Smooth muscle cell of the brain vasculature (primary cell): ENCODE measurements at regions not wholly inside any gene's neighbourhood (a gene's known extent, or its start where the extent isn't known, plus 50 kb on each side); places are given as distances from the start of the nearest gene placed in this dataset.
"Not testable (repeated sequence)": the region's sequence is repeated elsewhere in the genome, so short reads cannot be mapped to it uniquely, and the experiment has no call there.

Experiments
- DNase-seq: peaks from one replicate; pipeline ENCODE4 v3.0.0-alpha.2; 2012; ENCODE audit warnings: low read depth, low spot score

DNA sequence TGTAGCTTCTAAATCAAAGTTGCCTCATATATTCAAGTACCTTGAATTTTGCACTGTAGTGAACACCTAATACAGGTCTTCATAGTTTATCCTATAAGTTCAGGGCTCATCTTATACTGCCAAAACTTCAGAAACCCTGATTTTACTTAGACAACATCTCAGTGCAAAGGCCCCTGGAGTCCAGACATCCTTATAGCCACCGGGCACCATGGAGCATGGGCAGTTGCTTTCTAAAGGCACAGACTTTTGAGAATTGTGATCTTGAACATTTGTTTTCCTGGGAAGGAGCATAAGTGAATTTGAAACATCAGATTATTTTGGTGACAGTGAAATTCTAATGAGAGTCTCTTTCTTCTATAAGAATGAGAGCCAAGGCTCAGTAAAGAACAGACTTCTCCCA is 292.3 kb downstream of the CYRIA start:
- no peak for DNase-seq

DNA sequence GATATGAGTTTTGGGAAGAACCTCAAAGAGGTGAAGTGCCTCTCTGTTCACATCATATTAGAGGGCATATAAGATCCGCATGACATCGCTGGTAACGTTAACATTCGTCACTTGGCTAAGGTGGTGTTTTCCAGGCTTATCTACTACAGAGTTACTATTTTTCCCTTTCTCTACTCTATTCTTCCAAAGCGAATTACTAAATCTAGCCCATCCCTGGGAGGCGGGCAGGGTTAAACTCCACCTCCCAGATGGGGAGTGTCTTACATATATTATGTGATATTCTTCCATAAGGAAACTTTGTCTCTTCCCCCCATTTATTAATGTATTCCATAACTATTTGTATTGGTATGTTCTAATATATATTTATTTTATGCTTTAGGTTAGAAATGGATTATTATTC is 293.9 kb downstream of the CYRIA start:
- DNase-seq = no peak

DNA sequence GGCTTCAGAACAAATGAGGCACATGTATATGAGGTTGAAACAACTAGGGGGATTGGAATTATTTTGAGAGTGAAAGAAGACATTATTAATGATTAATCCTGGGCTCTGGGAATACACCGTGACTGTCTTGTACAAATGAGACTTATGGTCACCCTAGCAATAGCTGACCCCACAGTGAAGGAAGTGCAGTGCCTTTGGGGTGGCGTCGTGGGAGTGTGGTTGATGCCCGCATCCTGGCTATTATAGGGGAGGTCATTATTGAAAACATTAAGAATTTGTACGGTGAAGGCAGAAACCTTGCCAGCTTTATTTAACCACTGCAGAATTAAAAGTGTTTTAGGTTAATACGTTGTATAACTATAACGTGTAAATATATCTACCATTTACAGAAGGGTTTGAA is 296.7 kb downstream of the CYRIA start:
- no peak for DNase-seq

GRCh38 chr2:16368328-16368727 is 297.3 kb downstream of the CYRIA start:
- no peak for DNase-seq

- no peak for DNase-seq
Observed at GRCh38 chr2:16365366-16365765, 300.3 kb downstream of the CYRIA start.

DNA sequence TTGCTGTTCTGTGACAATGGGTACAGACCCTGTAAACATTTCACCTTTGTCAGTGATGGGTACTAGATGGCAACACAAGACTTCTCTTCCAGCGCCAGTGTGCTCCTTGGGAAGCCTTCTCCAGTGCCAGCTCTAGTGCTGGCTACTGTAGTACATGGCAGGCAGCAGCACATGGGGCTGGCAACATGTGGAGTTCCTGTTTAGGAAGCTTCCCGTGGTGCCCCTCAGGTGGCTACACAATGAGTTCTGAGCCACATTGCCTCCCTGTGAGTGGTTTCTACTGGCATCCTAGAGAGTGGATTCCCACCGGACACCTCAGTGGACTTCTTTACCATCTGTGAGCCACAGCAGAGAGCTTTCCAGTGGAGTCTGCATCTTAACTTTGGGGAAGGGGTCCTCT is 302.1 kb downstream of the CYRIA start:
- no peak for DNase-seq

GRCh38 chr2:16362611-16363010 is 303.0 kb downstream of the CYRIA start:
- no peak for DNase-seq

- no peak for DNase-seq
Observed at GRCh38 chr2:16361261-16361995, 304.2 kb downstream of the CYRIA start.

DNA sequence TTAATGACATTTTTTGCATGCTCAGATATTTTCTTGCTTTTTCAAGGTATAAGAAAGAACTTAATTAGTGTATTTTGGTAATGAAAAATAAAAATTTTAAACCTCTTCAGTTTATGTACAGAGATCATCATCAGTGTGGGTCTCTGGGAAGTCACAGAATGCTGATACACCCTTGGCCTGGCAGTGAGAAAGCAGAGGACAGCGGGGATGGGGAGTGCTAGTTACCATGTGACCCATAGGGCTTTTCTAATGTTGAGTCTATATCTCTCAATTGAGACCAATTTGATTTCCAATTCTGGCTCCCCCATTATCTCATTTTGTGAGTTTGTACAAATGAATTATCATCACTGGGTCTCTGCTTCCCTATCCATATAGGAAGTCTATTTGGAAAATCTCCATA is 305.7 kb downstream of the CYRIA start:
- DNase-seq = no peak

GRCh38 chr2:16357188-16357587 is 308.4 kb downstream of the CYRIA start:
- DNase-seq = no peak

GRCh38 chr2:16351541-16351940 is 314.1 kb downstream of the CYRIA start:
- no peak for DNase-seq

- no peak for DNase-seq
Observed at GRCh38 chr2:16351137-16351536, 314.5 kb downstream of the CYRIA start.

GRCh38 chr2:16350211-16350610 is 315.4 kb downstream of the CYRIA start:
- DNase-seq = no peak

DNA sequence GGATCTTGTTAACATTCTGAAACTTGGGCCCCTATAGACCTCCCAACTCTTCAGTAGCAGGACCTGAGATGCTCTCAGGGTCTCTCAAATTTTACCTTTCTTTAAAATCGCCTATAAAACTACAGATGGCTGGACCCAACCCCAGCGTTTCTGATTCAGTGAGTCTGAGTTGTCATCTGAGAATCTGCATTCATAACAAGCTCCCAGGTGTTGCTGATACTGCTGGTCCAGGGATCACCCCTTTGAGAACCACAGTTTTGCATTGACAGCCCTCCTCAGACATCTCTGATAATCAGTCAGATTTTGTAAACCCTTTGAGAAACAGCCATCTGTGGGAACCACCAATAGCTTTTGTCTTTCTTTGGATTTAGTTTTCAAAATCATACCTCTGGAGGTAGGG is 315.8 kb downstream of the CYRIA start:
- no peak for DNase-seq

GRCh38 chr2:16348821-16349515 is 316.7 kb downstream of the CYRIA start:
- DNase-seq = no peak

DNA sequence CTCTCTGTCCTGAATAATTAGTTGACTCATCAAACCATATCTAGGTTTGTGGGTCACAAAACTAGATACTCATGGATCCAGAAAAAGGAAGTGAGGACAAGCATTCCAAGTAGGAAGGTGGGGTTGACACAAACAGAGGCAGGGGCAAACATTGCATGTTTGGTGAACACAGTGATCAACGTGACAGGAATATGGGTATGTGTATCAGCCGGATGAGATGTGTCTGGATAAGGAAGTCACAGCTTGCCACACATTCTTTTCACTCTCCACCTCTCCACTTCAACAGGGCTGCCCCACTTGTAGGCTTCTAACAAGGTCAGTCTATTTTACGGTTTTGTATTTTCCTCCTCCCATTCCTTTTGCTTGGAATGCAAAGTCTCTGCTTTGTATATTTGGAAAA is 319.0 kb downstream of the CYRIA start:
- DNase-seq = no peak

GRCh38 chr2:16345231-16345630 is 320.4 kb downstream of the CYRIA start:
- DNase-seq = not testable (repeated sequence)

DNA sequence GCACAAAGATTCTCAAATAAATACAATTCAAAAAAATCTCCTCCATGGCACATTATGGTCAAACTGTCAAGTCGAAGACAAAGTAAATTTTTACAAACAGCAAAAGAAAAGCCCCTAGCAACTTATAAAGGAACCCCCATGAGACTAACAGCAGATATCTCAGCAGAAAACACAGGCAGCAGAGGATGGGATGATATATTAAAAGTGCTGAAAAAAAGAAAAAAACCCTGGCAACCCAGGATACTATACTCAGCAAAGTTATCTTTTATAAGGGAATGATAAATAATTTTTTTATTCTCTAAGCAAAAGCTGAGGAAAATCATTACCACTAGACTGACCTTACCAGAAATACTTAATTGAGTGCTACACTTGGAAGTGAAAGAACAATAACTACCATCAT is 326.4 kb downstream of the CYRIA start:
- DNase-seq = no peak

- no peak for DNase-seq
Observed at GRCh38 chr2:16338026-16338425, 327.6 kb downstream of the CYRIA start.

DNA sequence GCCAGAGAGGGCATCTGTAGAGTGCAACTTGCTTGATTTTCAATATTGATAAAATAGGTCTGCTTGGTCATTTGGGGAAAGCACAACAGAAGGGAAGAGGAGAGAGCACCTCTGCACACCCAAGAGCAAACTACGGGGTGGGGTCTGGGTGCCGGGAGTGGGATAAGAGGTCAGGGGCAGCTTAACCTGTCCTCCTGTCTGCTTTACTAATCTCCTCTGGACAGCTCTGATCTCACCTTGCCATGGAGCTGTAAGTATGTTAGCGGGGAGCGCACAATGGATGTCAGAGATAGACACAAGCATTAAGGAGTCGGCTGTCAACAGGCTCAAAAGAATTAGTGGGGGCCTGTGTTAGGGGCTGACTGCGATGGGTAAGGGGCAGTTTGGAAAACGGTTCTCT is 328.7 kb downstream of the CYRIA start:
- DNase-seq = no peak

- DNase-seq = no peak
Observed at GRCh38 chr2:16336491-16336890, 329.1 kb downstream of the CYRIA start.

GRCh38 chr2:16335947-16336346 is 329.7 kb downstream of the CYRIA start:
- DNase-seq = no peak

- no peak for DNase-seq
Observed at GRCh38 chr2:16335604-16335930, 330.1 kb downstream of the CYRIA start.
